H54 (cell line): ENCODE measurements at regions not wholly inside any gene's neighbourhood (a gene's known extent, or its start where the extent isn't known, plus 50 kb on each side); places are given as distances from the start of the nearest gene placed in this dataset.

Experiments
- DNase-seq: peaks from one replicate; pipeline ENCODE4 v3.0.0; 2011; ENCODE audit warnings: low spot score, mixed read lengths; ENCODE audit not compliant: insufficient read length
- FAIRE-seq: peaks from 3 replicates; lab custom pipeline; 2011; peaks lifted over from hg19 to GRCh38; lab: Jason Lieb, UNC
- POLR2A ChIP-seq: IDR thresholded peaks from 2 replicates; pipeline ENCODE4 v1.6.1; 2011; ENCODE audit warnings: low read depth, mild to moderate bottlenecking, low read length

GRCh38 chr2:189285962-189286645 is 106.5 kb upstream of the COL5A2 start:
- peak; percentile 97 for FAIRE-seq
- no peak for DNase-seq
- no peak for TF ChIP-seq POLR2A

- FAIRE-seq: peak; percentile 74
These were observed 107.8 kb upstream of the COL5A2 start for GRCh38 chr2:189287363-189287762.

GRCh38 chr2:189287982-189288521 is 108.5 kb upstream of the COL5A2 start:
- FAIRE-seq: peak; percentile 97
- no peak for DNase-seq
- TF ChIP-seq POLR2A: no peak

More at GRCh38 chr2:189287363-189287762, 107.8 kb upstream of the COL5A2 start:
- no peak for DNase-seq
- no peak for TF ChIP-seq POLR2A

GRCh38 chr2:189291460-189291859 is 111.9 kb upstream of the COL5A2 start:
- no peak for TF ChIP-seq POLR2A
- no peak for FAIRE-seq
- no peak for DNase-seq

GRCh38 chr2:189293164-189293563 is 113.6 kb upstream of the COL5A2 start:
- no peak for DNase-seq
- TF ChIP-seq POLR2A: no peak
- no peak for FAIRE-seq

GRCh38 chr2:189297446-189297845 is 117.9 kb upstream of the COL5A2 start:
- FAIRE-seq (peak; percentile 6), DNase-seq (no peak)
- no peak for TF ChIP-seq POLR2A

- DNase-seq (no peak), FAIRE-seq (peak; percentile 45)
- no peak for TF ChIP-seq POLR2A
These were observed 118.5 kb upstream of the COL5A2 start for GRCh38 chr2:189298038-189298437.

GRCh38 chr2:189298481-189298880 is 118.9 kb upstream of the COL5A2 start:
- FAIRE-seq (peak; percentile 52), DNase-seq (no peak)
- TF ChIP-seq POLR2A: no peak

GRCh38 chr2:189299974-189300373 is 120.4 kb upstream of the COL5A2 start:
- TF ChIP-seq POLR2A: no peak
- DNase-seq (no peak), FAIRE-seq (no peak)

- DNase-seq (no peak), FAIRE-seq (no peak)
- no peak for TF ChIP-seq POLR2A
These were observed 121.4 kb upstream of the COL5A2 start for GRCh38 chr2:189300916-189301315.

- DNase-seq (no peak), FAIRE-seq (no peak)
- no peak for TF ChIP-seq POLR2A
These were observed 122.8 kb upstream of the COL5A2 start for GRCh38 chr2:189302274-189302948.

- TF ChIP-seq POLR2A: no peak
- FAIRE-seq (no peak), DNase-seq (no peak)
These were observed 124.8 kb upstream of the COL5A2 start for GRCh38 chr2:189304360-189304759.

GRCh38 chr2:189305291-189305943 is 125.9 kb upstream of the COL5A2 start:
- TF ChIP-seq POLR2A: no peak
- peak; percentile 55 for FAIRE-seq
- DNase-seq: no peak

- DNase-seq (no peak), FAIRE-seq (no peak)
- no peak for TF ChIP-seq POLR2A
These were observed 127.0 kb upstream of the COL5A2 start for GRCh38 chr2:189306525-189306924.
